ENCODE measurements at regions not wholly inside any gene's neighbourhood (a gene's known extent, or its start where the extent isn't known, plus 50 kb on each side); places are given as distances from the start of the nearest gene placed in this dataset.
"Not testable (repeated sequence)": the region's sequence is repeated elsewhere in the genome, so short reads cannot be mapped to it uniquely, and the experiment has no call there.

DNA sequence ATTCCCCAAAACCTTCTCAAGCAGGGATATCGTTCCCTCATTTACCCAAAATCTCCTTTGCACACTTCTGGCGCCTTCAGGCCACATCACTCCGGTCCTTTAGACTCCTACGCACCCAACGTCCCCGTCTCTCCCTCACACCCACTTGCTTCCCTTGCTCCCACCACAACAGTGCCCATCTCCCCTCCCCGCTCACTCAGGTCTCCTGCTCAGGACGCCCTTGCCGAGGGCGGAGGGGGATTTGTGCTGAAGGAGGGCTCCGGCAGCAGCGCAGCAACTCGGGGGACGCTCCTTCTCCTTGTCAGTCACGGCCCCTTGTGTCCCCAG is 71.6 kb downstream of the PCMTD2 start:
- not testable (repeated sequence) for H3K36me3 ChIP-seq (ENCODE audit: insufficient read depth, low read length); H3K4me3 ChIP-seq (ENCODE audit: low read length); H3K9me3 ChIP-seq (ENCODE audit: low read length); H2AFZ ChIP-seq (ENCODE audit: low read depth, low read length); H3K4me1 ChIP-seq (ENCODE audit: insufficient read depth, low read length); H3K27me3 ChIP-seq (ENCODE audit: insufficient read depth, low read length)

DNA sequence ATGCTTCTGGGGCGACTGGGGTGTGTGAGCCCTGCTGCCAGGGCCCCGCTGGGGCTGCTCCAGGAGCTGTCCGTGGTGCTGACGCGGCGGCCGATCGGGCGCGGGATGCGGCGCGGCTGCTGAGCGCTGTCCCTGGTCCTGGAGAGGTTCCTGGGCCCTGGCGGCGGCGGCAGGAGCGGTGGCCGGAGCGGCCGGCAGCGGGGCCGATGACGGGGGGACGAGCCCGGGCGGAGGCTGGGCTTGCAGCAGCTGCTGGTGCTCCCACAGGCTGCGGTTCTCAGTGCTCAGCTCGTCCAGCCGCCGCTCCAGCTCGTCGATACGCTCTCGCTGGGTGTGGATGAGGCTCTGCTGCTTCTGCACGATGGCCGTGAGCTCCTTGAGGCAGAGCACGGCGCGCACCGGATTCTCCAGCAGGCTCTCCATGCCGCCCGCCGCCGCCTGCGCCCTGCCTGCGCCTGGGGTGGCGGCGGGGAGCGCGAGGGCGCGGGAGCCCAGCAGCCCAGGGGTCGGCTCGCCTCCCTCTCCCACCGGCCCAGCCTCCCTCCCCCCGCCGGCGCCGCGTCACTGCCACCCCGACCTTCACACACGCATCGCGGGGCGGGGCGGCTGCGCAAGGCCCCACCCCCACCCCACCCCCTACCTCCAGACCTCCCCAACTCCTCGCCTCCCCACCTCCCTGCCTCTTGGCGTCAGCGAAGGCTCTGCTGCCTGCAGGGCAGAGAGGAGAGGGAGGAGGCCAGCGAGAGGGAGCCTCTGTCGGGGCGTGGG is 72.2 kb downstream of the PCMTD2 start:
- H3K27me3 ChIP-seq (ENCODE audit: insufficient read depth, low read length); H3K4me1 ChIP-seq (ENCODE audit: insufficient read depth, low read length): not testable (repeated sequence)
- peak overlapping the region; percentile 27 for H3K4me3 ChIP-seq (ENCODE audit: low read length)

DNA sequence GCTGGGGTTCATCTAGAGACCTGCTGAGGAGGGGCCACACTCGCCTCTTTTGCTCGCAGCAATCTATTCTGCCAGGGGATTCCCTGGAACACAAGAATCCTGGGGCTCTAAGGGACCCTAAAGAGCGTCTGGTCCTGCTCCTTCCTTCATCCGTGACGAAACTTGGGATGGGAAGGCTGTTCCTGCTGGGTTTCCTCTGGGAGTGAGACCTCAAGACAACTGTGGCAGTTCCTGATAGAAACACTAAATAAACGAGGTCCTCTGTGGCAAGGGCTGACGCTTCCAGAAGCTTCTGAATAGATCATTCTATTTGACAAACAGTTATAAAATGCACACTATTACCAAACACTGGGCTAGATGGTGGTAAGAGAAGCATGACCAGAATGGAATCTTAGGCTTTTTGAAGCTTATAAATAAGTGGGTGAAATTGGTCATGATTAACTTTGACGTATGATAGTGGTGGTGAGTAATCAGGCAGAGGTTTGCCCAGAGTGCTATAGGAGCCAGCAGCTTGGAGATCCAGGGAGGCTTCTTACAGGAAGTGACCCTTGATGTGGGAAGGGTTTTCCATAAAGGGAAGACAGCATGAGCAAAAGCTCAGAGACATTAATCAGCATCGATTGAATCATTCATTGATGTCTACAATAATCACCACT is 73.2 kb downstream of the PCMTD2 start:
- not testable (repeated sequence) for H3K4me1 ChIP-seq (ENCODE audit: insufficient read depth, low read length)
- H3K4me3 ChIP-seq (ENCODE audit: low read length) = peak overlapping the region; percentile 27

More for the DNA sequence above, 72.2 kb downstream of the PCMTD2 start:
- H2AFZ ChIP-seq (ENCODE audit: low read depth, low read length); H3K36me3 ChIP-seq (ENCODE audit: insufficient read depth, low read length); H3K9me3 ChIP-seq (ENCODE audit: low read length): not testable (repeated sequence)

DNA sequence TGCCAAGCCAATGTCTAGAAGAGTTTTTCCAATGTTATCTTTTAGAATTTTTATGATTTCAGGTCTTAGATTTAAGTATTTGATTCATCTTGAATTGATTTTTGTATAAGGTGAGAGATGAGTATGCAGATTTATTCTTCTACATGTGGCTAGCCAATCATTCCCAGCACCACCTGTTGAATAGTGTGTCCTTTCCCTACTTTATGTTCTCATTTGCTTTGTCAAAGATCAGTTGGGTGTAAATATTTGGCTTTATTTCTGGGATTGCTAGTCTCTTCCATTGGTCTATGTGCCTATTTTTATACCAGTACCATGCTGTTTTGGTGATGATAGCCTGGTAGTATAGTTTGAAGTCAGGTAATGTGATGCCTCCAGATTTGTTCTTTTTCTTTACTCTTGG is 77.1 kb downstream of the PCMTD2 start:
- H3K9me3 ChIP-seq (ENCODE audit: low read length); H3K4me3 ChIP-seq (ENCODE audit: low read length); H3K4me1 ChIP-seq (ENCODE audit: insufficient read depth, low read length); H2AFZ ChIP-seq (ENCODE audit: low read depth, low read length); H3K27me3 ChIP-seq (ENCODE audit: insufficient read depth, low read length); H3K36me3 ChIP-seq (ENCODE audit: insufficient read depth, low read length): not testable (repeated sequence)

More for the DNA sequence above, 73.2 kb downstream of the PCMTD2 start:
- H3K27me3 ChIP-seq (ENCODE audit: insufficient read depth, low read length); H2AFZ ChIP-seq (ENCODE audit: low read depth, low read length); H3K9me3 ChIP-seq (ENCODE audit: low read length); H3K36me3 ChIP-seq (ENCODE audit: insufficient read depth, low read length): not testable (repeated sequence)

Data from neuron (in vitro differentiated cells).